HG03460 (cell line): ENCODE measurements at regions not wholly inside any gene's neighbourhood (a gene's known extent, or its start where the extent isn't known, plus 50 kb on each side); places are given as distances from the start of the nearest gene placed in this dataset.

ENCODE experiments used
- ATAC-seq: cut with Tn5 transposase; IDR thresholded peaks from one replicate; pipeline ENCODE4 v1.9.1; 2021; ENCODE audit not compliant: unreplicated experiment

GRCh38 chr2:163859951-163860350 lies 124.1 kb upstream of the FIGN start:
- no peak for ATAC-seq

DNA sequence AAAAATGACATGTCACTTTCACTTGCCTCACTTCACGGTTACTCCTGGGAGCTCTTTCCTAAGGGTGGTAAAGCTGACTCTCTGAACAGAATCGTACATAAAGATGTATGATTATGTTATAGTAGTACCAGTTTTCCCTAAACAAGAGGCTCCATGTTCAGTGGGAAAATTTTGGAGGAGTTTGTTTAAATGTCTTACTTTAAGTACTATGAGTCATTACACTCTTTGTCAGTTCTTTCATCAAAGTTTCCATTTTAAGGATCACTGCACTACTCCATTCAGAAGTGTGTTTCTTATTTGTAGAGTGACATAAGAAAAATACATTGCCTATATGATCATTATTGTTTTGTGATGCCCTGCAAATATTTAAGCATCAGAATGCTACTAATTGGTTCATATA lies 121.1 kb upstream of the FIGN start:
- ATAC-seq = no peak

- no peak for ATAC-seq
Observed at GRCh38 chr2:163852616-163853015, 116.8 kb upstream of the FIGN start.

DNA sequence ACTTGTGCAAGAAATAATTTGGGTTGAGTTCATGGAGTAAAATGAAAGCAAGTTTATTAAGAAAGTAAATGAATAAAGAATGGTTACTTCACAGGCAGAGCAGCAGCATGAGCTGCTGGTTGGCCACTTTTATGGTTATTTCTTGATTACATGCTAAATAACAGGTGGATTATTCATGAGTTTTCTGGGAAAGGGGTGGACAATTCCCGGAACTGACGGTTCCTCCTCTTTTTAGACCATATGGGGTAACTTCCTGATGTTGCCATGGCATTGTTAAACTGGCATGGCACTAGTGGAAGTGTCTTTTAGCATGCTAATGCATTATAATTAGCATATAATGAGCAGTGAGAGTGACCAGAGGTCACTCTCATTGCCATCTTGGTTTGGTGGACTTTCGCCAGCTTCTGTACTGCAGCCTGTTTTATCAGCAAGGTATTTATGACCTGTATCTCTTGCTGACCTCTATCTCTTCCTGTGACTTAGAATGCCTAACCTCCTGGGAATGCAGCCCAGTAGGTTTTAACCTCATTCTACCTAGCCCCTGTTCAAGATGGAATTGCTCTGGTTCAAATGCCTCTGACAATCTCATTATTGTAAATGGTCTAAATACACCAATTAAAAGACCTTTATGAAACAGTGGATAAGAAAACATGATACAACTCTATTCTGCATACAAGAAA lies 114.1 kb upstream of the FIGN start:
- no peak for ATAC-seq

GRCh38 chr2:163838890-163839289 lies 103.1 kb upstream of the FIGN start:
- ATAC-seq = no peak

DNA sequence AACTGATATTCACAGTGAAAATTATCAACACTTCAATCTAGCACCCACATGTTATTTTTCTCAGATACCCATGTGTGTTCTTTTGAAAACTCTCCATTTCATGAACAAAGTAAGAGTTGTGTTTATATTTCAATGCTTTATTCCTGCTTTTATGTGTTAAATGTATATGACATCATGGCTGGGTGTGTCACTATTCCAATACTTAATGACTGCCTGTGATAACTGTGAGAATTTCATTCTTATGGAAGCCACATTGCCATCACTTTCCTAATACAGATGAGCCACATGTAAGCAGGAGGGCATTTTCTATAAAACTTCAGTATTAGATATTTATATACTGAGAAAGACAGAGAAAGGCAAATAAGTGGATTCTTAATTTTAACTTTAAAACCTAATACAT lies 100.4 kb upstream of the FIGN start:
- ATAC-seq = no peak

- ATAC-seq = no peak
Observed at GRCh38 chr2:163834841-163835240, 99.0 kb upstream of the FIGN start.

- ATAC-seq = no peak
Observed at GRCh38 chr2:163834221-163834620, 98.4 kb upstream of the FIGN start.

GRCh38 chr2:163828771-163829170 lies 93.0 kb upstream of the FIGN start:
- no peak for ATAC-seq

GRCh38 chr2:163822033-163822432 lies 86.2 kb upstream of the FIGN start:
- ATAC-seq = no peak

GRCh38 chr2:163812926-163813520 lies 77.2 kb upstream of the FIGN start:
- no peak for ATAC-seq

GRCh38 chr2:163808406-163808805 lies 72.6 kb upstream of the FIGN start:
- no peak for ATAC-seq

DNA sequence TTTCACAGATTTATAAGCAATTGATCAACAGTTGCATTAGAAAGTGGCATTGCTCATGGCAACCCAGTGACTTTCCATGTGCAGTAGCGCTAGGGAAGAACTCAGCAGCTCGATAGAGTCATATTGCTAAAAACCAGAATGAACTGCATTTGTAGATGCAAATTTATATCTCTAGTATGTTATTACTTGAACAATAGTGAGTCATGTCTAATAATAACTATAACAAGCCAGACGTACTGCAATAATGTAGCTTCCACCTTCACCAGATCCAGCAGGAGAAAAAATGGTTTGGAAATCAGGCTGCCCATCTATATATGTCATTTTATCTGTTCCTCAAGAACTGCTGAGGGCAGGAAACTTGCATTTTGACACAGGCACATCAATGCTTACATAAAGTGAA lies 66.5 kb upstream of the FIGN start:
- no peak for ATAC-seq

DNA sequence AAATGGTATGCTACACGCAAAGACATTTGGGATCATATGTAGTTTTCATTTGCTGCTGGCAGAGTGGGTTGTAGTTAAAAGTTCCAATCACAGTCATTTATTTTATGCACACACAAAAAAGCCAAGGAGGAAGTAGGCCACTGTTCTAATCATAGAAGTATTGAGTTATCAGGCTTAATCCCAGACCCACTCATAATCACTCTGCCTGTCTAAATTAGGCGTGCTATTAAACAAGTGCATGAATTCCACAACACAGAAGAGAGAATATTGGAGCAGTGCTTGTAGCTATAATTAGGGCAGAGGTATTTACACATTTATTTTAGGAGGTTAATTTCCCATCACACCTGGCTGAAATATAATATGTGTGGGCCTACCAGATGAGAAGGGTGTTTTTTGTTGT lies 65.7 kb upstream of the FIGN start:
- no peak for ATAC-seq

DNA sequence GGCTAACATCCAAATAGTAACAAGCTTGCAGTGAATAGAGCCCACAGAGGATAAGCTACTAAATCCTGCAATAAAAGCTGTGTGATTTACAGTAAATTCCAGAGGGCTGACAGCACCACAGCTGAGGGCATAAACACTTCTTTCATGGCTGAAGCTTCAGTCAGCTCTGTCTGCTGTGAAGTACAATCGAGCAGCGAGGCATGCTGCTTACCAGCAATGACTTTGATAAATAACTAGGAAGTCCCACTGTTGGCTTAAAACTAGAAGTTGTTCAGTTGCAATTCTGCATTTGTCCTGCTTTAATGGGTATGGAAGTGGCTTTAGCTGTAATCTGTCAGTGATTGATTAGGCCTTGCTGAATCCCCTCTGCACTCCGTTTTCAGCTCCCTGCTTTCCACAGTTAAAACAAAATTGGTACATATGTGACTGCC lies 65.2 kb upstream of the FIGN start:
- no peak for ATAC-seq

DNA sequence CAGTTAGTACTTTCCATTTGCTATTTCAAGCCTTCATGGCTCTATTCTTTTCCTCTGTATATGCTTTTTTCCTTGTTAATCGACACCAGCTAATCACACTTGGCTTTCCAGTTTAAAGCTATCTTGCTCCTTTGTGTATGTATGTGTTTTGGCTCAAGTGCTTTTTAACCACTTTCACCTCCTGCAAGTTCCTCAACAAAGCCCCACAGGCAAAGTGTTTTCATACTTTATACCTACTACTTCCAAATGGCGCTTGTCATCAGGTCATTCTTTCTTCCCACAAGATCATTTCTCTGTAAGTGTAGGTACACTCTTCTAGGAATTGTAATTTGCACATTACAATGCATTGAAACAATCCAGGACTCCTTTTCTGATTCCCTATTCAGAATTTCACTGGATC lies 64.0 kb upstream of the FIGN start:
- ATAC-seq = no peak

GRCh38 chr2:163794635-163795034 lies 58.8 kb upstream of the FIGN start:
- ATAC-seq = no peak
